ENCODE measurements at regions not wholly inside any gene's neighbourhood (a gene's known extent, or its start where the extent isn't known, plus 50 kb on each side); places are given as distances from the start of the nearest gene placed in this dataset.
A peak's percentile ranks its signal among the peaks of the same experiment; 100 is the strongest.

GRCh38 chr6:1037430-1038202 is 274.3 kb upstream of the FOXQ1 start:
- no peak for DNase-seq (ENCODE audit: low read depth, low spot score)

DNA sequence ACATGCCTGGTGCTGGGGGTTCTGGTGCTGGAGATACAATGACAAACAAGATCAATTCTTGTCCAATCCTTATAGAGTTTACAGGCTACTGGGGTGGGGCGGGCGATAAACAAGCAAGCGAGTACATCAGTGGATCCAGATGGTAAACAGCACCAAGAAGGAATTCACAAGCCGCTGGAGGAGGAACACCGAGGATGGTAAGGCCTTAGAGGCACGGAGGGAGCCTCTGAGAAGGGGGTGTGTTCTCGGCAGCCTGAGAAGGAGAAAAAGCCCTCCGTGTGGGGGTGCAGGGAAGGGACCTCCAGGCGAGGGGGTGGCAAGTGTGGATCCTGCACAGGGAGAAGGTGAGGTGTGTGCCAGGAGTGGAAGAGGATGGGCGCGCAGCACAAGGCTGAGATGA is 276.5 kb upstream of the FOXQ1 start:
- no peak for DNase-seq (ENCODE audit: low read depth, low spot score)

GRCh38 chr6:1031720-1032119 is 280.2 kb upstream of the FOXQ1 start:
- DNase-seq (ENCODE audit: low read depth, low spot score) = no peak

GRCh38 chr6:1029141-1029540 is 282.8 kb upstream of the FOXQ1 start:
- DNase-seq (ENCODE audit: low read depth, low spot score) = no peak

GRCh38 chr6:1028723-1029122 is 283.2 kb upstream of the FOXQ1 start:
- DNase-seq (ENCODE audit: low read depth, low spot score) = no peak

DNA sequence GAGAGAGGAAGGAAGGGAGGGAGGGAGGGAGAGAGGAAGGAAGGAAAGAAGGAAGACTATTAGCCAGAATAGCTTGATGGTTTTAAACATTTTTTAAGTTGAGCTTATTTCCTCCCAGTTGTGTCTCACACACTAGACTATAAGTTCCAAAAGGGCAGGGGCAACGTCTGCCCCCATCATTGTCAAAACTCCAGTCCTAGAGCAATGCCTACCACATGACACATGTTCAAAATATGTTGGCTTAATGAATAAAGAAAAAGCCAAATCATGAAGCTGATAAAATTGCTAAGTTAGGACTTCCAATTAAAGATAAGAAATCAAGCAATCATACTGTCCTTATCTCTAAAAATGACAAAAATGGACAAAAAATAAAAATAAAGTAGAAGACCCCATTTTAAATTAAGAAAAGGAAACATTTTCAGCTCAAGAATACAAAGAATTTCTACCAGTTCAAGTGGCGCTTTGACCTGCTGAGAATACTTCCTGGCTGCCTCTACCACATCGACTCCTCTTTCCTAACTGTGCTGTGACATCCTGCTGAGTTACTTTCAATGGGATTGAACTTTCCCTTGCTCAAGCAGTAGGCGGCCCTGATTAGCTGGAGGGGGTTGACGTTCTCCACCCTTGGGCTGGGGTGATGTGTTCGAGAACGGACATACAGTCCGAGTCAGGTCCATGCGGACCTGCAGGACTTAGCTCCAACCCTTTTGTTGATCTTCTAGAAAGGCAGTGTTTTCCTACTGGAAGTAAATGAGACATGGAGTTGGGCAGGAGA is 283.9 kb upstream of the FOXQ1 start:
- DNase-seq (ENCODE audit: low read depth, low spot score) = no peak

DNA sequence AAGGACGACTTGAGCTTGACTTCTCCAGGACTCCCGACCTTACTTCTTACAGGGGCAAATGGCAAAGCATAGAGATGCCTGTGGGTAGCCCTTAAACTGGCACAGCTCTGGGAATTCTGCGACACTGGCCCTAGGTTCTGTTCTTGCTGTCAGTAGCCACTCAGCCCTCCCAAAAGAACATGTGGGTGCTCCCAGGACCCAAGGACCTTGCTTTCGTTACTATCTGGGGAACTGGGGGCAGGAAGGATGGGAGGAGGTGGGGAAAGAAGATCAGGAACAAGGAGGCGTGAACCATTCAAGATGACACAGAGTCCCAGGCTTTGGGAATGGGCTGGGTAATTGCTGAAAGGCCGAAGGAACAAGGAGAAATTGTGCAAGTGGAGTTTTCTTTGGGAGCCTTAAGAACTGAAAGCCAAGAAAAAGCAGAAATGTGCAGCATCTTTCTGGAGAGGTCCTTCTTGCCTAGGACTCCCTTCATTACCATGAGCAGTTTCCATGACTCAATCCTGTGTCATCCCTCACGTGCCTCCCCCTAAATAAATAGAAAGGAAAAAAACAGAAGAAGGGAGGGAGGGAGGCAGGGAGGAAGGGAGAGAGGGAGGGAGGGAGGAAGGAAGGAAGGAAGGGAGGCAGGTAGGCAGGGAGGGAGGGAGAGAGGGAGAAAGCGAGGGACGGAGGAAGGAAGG is 284.6 kb upstream of the FOXQ1 start:
- no peak for DNase-seq (ENCODE audit: low read depth, low spot score)

DNA sequence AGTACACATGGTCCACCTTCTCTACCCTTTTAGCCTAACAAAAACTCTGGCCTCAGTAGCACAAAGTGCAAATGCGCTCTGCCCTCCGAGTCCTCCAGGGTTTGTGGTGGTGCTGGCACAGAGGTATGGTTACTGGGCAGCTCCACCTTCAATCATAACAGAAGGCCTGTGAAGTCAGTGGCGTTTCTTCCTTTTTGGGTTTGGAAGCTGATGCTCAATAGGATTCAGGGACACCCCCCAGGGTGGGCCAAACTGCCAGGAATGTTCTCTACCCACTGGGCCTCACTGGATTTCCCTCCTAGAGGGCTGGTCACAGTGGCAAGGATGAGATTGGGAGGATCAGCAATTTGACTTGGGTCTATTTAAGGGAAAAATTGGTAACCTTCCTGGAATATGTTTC is 286.1 kb upstream of the FOXQ1 start:
- no peak for DNase-seq (ENCODE audit: low read depth, low spot score)

DNA sequence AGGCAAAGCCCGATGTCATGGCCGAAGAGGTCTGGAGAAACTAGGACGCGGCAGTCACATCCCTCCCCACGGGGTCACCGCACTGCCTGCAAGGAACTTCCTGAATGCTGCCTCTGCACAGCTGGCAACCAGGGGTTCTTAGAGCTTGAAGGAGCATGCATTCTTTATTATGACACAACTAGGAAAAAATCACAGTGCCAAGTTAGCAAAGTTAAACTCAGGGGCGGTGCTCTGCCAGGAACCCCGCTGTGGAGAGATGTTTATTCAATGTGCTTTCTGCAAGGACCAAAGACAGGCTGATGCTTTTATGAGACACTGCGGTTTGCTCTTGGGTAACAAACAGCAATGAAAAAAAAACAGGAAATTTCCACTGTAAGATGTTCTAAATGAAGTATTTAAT is 287.3 kb upstream of the FOXQ1 start:
- DNase-seq (ENCODE audit: low read depth, low spot score) = peak; percentile 93

DNA sequence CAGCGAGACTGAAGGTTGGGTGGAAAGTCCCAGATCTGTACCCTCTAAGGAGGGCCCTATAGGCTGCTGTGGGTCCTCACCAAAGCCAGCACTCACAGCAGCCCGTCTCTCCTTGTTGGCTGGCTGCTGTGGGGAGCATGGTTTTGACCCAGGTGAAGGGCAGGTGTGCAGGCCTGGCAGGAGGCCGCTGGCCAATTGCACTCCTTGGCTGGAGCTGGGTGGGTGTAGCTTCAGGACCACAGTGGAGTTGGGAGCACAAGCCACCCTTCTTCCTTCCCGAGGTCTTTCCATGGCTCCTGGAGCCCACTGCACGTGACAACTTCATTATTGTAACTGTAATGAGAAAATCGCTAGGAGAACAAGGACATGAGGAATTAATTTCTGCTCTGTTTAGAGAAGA is 287.7 kb upstream of the FOXQ1 start:
- no peak for DNase-seq (ENCODE audit: low read depth, low spot score)

- DNase-seq (ENCODE audit: low read depth, low spot score) = no peak
Measured at GRCh38 chr6:1023229-1023628, 288.7 kb upstream of the FOXQ1 start.

- no peak for DNase-seq (ENCODE audit: low read depth, low spot score)
Measured at GRCh38 chr6:1022719-1023118, 289.2 kb upstream of the FOXQ1 start.

DNA sequence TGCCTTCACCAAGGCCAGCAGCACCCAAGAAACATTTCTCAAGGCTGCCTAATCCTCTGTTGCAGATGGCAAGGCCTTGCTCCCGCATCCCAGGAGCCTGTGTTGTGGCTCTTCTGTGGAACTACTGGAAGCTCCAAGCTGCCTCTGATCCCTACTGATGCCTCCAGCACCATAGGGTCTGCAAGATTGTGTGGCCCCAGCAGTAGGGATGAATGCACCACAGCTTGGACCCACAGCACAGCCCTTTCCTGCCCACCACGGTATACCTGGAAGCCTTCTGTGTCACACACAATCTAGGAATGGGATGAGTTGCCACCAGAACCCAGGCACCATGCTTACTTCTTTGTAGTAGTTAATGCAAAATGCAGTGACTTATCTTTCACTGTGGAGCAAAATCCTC is 291.1 kb upstream of the FOXQ1 start:
- DNase-seq (ENCODE audit: low read depth, low spot score) = no peak

GRCh38 chr6:1020133-1020532 is 291.8 kb upstream of the FOXQ1 start:
- no peak for DNase-seq (ENCODE audit: low read depth, low spot score)

DNA sequence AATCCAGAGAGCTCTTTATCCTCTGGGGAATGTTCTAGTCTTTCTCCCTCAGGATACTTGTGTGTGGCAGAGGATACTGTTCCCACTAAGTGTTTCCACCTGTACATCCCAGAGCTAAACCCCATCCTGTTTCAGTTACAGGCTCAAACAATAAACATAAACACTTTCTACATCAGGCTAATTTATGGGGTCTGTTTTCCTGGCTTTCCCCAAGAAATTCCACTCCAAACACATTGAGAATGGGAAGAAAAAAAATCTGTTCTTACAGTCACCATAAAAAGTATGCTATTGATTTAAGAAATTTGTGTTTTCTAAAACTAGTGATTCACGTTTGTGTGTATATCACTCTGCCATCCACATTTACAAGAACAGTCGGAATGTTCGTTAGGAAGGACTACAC is 293.9 kb upstream of the FOXQ1 start:
- no peak for DNase-seq (ENCODE audit: low read depth, low spot score)

GRCh38 chr6:1016329-1017302 is 295.3 kb upstream of the FOXQ1 start:
- no peak for DNase-seq (ENCODE audit: low read depth, low spot score)

DNA sequence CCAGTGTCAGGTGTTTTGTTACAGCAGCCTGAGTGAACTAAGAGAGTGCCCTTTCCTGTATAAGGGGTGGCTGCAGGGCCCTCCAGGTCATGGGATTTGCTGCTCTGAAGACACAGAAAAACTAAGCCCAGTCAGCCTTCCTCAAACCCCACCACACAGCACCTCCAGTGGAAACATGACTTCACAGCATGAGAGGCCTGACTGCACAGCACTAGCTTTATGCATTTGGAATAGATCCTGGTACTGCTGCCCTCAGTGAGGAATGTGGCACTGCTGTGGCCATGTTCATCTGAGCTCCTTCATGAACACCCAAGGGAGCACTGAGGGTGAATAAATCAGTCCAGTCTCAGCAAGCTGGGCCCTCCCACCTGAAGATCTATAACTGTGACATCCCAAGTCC is 296.1 kb upstream of the FOXQ1 start:
- no peak for DNase-seq (ENCODE audit: low read depth, low spot score)

- no peak for DNase-seq (ENCODE audit: low read depth, low spot score)
Measured at GRCh38 chr6:1014431-1014807, 297.5 kb upstream of the FOXQ1 start.

DNA sequence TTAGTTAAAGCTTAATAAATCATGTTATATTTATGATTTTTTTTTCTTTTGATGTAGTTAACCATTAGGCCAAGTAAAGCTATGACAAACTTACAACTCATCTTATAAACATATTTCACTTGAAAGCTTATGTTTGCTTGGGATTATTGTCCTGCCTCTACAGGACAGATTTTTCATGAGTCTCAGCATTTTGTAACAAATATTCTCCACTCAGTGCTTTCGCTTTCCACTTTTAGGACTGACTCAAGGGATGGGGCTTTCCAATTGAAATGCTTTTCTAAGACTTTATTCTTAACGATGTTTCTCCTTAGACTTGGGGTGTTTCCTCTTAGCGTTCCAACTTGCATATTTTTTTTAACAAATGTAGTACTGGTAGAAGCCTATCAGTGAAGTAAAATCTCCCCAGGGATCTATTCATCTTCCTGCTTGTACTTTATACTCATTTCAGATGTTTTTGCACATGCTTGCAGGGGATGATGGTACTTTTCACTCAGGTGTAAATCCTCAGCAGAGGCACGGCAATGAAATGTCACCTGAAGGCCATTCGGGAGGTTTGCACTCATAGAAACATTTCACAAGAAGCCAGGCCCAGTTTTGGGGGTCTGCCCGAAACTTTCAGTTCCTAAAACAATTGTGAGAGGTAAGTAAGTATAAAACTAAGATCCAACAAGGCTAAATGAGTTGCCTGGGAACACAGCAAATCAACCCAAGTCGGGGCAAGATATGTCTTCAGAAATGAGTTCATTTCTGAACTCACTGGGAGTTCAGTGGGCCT is 298.1 kb upstream of the FOXQ1 start:
- no peak for DNase-seq (ENCODE audit: low read depth, low spot score)

- DNase-seq (ENCODE audit: low read depth, low spot score) = no peak
Measured at GRCh38 chr6:1009103-1009502, 302.8 kb upstream of the FOXQ1 start.

- DNase-seq (ENCODE audit: low read depth, low spot score) = no peak
Measured at GRCh38 chr6:1007159-1007558, 304.7 kb upstream of the FOXQ1 start.
